ENCODE measurements at regions not wholly inside any gene's neighbourhood (a gene's known extent, or its start where the extent isn't known, plus 50 kb on each side); places are given as distances from the start of the nearest gene placed in this dataset.

DNA sequence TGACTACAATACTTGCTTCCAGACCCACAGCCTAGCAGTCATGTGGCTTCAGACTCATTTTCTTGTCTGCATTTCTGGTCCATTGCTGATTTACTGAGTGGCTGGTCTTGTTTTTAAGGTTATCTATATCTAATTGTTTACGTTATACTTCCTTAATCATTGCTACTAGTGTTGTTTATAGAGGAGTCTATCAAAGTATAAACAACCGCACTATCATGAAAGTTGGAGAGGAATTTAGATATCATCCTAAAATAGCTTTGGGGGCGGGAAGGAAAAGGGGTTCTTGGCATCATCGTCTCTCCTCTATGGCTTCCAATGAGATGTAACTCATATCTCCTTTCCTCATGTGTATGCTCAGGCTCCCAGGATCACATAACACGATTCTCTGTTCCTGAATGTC is 372.1 kb upstream of the PBX1 start:
- DNase-seq: no peak

DNA sequence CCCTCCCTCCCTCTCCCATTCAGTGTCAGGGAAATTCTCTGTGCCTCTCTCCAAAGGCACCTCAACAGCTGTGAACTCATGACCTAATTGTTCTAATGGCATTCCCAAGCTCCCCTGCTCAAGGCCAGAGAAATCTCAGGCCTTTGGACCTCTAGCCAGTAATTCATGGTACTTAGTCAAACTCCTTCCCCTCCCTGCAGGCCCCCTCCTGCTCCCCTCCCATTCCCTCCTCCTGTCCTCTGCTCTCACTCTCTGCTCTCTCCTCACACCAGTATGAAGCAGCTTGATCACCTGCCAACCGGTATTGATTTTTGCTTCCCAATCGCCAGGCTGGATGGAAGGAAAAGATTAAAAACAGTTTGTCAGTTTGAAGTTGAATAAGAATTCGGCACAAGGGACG is 370.5 kb upstream of the PBX1 start:
- DNase-seq: no peak

GRCh38 chr1:164191191-164191590 is 367.8 kb upstream of the PBX1 start:
- no peak for DNase-seq

DNA sequence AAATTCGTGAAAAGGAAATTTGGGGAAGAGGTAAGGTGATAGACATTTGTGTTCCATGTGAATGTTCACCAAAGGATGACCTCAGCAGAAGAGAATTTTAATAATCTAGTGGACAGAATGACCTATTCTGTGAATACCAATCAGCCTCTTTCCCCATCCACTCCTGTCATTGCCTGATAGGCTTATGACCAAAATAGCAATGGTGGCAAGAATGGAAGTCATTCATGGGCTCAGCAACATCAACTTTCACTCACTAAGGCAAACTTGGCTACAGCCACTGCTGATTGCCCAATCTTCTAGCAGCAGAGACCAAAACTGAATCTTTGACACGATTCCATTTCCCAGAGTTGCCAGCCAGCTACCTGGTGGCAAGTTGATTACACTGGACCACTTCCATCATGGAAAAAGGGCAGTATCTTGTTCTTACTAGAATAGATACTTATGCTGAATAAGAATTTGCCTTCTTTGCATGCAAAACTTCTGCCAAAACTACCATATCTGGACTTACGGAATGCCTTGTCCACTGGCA is 348.7 kb upstream of the PBX1 start:
- no peak for DNase-seq

DNA sequence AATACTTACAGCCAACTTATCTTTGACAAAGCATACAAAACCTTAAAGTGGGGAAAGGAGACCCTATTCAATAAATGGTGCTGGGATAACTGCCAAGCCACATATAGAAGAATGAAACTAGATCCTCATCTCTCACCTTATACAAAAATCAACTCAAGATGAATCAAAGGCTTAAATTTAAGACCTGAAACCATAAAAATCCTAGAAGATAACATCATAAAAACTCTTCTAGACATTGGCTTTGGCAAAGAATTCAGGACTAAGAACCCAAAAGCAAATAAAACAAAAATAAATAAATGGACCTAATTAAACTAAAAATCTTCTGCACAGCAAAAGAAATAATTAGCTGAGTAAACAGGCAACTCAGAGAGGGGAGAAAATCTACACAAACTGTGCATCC is 335.6 kb upstream of the PBX1 start:
- no peak for DNase-seq

DNA sequence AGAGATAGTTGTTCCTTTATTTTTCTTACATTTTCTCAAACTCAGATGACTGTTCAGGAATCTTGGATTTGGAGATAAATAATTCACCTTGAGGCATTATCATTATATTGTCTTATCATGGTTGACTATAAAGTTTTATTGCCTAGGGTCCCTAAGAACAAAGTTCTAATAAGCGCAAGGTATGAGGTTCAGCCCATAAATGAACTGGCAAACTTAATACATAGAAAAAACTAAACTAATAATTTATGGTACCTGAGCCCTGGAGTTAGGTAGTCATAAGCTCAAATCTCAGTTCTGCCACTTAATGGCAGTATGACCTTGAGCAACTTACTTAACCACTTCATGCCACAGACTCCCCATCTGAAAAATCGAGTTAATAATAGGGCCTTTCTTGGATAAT is 334.0 kb upstream of the PBX1 start:
- no peak for DNase-seq

- DNase-seq: no peak
These were observed 332.0 kb upstream of the PBX1 start for GRCh38 chr1:164226977-164227376.

GRCh38 chr1:164228928-164229327 is 330.1 kb upstream of the PBX1 start:
- DNase-seq: no peak

- no peak for DNase-seq
These were observed 325.8 kb upstream of the PBX1 start for GRCh38 chr1:164233149-164233548.

DNA sequence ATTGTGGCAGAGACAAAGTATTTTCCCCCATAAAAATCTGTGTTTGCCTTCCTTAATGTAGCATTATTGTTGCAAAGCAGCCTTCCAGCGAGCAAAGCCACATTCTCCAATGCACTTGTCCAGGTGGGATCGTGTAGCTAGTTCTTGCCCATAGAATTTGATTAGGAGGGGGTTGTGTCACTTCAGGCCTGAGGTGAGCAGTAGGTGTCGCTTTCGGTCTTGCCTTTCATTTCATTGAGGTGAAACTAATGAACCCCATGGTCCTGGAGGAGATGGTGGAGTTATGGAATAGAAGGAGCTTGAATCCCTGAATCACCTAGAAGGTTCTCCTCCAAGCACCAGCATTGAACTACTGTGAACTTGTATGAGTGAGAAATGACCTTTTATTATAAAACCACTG is 318.9 kb upstream of the PBX1 start:
- no peak for DNase-seq

DNA sequence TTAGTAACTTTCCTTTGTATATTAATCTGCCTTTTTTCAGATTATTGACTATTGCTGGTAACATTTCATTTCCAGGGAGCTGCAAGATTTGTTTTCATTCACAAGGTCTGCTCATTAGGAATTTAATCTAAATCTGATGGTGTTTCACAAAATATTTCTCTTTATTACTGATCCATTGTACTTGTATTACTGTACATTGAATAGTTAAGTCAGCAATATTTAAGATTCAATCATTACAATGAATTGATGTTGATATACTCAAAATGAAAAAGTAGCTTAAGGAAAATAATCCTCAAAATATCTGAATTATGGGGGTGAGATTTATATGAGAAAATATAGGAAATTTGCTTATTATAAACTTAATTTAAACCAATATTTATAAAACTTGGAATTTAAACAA is 308.6 kb upstream of the PBX1 start:
- DNase-seq: no peak

DNA sequence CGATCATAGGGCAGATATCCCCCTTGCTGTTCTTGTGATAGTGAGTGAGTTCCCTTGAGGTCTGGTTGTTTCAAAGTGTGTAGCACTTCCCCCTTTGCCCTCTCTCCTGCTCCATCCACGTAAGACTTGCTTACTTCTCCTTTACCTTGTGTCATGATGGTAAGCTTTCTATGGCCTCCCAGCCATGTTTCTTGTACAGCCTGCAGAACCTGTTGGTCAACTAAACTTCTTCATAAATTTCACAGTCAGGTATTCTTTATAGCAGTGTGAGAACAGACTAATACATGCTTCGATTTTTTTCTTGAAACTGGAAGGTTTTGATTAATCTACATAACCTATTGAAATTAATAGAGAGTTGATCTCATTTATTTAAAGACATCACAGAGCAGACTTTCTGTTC is 302.5 kb upstream of the PBX1 start:
- no peak for DNase-seq

DNA sequence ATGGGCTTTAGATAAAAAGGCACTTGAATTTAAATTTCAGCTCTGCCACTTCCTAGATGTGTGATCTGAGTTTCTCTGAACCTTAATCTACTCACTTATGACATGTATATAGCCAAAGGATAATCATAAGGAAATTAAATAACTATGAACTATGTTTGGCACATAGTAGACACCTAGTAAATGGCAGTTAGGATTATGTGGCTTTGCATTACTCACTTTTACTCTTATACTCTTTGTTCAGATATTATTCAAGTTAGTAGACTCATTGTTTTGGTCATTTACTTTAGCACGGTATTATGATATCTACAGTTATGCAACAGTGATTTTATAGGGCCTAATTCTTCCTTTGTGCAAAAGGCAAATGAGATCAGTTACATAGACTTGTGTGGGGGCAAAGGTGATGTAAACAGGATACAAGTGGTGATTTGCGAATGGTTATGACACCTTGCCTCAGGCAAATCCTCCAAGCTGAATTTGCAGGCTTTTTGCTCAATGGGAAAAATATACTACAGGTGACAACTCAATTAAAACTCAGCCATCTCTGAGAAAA is 297.2 kb upstream of the PBX1 start:
- no peak for DNase-seq

GRCh38 chr1:164263540-164263939 is 295.4 kb upstream of the PBX1 start:
- DNase-seq: no peak

DNA sequence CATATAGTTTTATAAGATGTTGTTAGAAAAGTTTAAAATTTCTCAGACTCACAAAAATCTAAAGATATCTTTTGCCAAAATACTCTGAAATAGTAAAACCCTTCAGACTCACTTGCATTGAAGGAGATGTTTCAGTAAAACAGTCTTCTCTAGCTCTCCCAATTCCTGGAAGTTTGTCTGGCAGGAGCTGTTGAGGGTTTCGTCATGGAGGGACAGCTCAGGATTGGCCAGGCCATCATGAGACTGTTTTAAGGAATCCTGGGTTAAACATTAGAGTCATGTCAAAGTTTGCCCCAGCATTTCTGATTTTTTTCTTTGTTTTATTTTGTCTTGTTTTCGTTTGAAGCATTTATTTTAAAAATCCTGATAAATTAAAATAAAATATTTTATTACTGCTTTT is 293.8 kb upstream of the PBX1 start:
- DNase-seq: no peak

DNA sequence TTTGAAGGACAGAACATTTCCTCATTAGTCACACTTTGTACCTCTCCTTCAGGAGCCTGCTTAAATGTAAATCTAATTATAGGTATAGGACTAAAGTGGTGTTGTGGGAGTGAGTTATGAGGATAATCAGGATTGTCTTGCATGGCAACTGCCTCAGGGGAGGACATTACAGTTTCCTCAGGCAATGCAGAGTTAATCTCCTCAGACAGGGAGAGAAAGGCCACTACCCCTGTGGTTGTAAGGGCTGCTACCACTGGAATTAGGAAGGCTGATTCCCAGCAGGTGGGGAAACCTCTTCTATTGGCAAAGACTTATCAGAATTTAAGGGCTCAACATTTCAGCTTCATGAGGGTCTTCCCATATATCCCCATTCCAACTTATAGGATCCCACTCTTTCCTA is 286.8 kb upstream of the PBX1 start:
- DNase-seq: no peak

DNA sequence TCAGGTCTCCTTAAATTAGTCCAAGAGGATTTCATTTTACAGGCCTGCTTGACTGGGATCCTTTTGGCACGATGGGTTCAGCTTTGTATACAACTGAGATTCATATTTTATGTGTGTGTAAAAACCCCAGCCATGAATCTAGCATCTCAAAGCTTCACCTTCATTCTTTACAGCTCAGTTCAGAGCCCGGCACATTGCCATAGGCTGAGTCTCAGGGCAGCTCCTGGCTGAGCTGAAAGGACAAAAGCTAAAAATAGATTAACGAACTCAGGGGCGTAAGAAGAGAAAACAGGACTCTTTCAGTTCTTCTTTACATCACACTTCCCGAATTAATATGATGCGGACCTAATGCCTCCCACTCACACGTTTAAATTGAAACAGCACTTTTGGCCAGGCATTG is 262.8 kb upstream of the PBX1 start:
- no peak for DNase-seq

- DNase-seq: no peak
These were observed 250.9 kb upstream of the PBX1 start for GRCh38 chr1:164308101-164308500.

- no peak for DNase-seq
These were observed 248.8 kb upstream of the PBX1 start for GRCh38 chr1:164310166-164310565.

DNA sequence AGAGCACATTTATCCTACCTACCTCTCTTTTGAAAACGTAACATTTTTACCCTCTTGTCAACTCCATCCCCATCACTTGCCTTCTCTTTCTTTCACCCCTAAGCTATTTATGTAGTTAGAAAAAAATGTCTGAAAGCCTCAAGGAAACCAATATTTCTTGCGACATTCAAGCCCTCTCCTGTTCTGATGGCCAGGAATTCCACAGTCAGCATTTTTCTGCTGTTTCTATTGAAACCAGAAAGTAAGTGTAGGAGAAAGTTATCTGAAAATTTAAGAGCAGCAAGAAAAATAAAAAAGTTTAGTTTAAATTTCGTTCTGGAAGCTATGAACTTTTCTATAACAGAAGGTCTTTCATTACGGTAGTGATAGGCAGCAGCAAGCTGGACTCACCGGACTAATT is 247.6 kb upstream of the PBX1 start:
- no peak for DNase-seq

DNA sequence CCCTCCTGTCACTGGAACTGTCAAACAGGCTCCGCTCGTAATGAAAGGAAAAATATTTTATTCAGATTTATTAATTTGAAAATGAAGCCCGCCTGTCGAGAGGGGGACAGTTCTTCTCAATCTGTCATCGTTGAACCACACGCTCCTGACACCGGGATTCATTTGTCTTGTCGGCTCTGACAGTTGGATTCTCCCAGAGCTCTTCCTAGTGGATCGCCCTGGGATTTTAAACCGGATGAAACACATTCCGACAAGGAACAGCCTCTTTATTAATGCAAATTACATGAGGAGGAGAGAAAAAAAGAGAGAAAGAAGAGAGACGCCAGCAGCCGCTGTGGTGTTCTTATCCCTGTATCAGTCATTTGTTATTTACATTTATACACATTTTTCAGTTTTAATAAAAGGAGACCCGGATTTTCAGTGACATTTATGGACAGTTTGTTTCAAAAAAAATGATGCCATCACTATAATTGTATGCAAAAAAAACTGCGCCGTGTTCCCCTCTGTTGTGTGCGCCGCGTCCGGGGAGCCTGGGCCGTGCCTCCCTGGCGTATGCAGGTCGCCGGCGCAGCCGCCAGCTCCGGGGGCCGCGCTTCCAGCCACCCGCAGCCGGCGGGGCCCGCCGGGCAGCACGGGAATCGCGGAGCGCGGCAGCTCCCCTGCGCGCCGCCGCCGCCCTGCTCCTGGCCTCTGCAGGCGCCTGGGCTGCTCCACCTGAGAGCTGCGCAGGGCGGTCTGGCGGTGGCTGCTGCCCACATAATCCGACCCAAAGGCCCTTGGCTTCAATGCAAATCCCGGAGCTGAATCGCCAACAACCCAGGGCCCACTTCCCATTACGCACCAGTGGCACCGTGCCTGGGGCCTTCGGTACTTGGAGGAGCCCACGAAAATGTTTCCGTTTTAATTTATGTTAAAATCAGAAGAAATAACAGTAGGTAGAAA is 237.9 kb upstream of the PBX1 start:
- no peak for DNase-seq

DNA sequence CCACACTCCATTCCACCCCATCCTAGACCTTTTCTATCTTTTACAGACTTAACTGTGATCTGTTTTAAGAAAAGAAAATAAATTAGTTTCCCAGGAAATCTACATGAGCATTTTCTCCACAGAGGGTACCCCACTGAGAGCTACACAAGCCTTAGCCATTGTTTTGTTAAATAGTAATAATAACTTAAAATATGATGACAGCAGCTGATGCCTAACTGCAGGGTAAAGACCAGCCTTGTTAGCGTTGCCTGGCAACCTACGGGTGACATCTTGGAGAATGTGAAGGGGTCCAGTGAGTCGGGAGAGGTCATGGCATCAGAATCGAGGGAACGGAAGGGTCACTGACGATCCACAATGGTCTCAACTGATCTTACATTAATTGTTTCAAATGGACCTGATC is 233.2 kb upstream of the PBX1 start:
- no peak for DNase-seq

- no peak for DNase-seq
These were observed 225.6 kb upstream of the PBX1 start for GRCh38 chr1:164333387-164333786.

- no peak for DNase-seq
These were observed 221.6 kb upstream of the PBX1 start for GRCh38 chr1:164337394-164337793.

DNA sequence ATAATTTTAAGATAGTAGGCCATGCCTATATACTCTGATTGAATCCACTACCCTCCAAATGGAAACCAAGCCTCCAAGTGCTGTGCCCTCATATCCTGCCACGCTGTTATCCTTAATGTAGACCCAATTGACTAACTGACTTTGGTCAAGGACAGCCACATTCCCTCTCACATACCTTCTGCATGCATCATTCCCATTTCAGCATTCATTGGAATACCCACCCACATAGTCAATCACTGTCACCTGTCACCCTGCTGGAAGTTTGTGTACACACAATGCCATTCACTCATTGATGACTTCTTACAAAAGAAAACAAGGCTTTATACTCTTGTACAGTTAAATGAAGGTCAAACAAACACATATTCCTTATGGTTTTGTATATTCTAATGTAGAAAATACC is 221.1 kb upstream of the PBX1 start:
- no peak for DNase-seq
